SHP77 (cell line): ENCODE measurements at regions not wholly inside any gene's neighbourhood (a gene's known extent, or its start where the extent isn't known, plus 50 kb on each side); places are given as distances from the start of the nearest gene placed in this dataset.

Experiments
- DNase-seq, 2 experiments: peaks; one replicate each; lab custom pipeline; 2025; lab: John Stamatoyannopoulos, UW

GRCh38 chr6:99073223-99073622 lies 125.5 kb upstream of the FBXL4 start:
- DNase-seq = no peak

GRCh38 chr6:99066044-99066443 lies 118.3 kb upstream of the FBXL4 start:
- no peak for DNase-seq

DNA sequence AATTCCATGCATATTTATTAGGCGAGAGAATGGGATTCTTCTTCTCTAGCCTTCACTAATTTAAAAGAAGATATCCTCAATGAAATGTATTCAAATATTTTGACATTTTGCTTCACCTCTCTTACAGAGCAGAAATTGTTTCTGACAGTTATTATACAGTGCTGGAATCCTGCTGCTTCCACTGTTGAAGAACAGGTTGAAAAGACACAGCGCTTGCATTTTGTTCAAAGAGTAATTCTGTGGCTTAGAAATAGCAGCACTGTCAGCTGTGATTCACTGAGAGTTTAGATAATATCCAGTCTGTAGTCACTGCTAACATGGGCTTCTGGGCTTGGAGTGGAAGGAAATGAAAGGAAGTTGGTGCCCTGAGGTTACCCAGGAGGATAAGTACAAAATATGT lies 117.1 kb upstream of the FBXL4 start:
- no peak for DNase-seq

DNA sequence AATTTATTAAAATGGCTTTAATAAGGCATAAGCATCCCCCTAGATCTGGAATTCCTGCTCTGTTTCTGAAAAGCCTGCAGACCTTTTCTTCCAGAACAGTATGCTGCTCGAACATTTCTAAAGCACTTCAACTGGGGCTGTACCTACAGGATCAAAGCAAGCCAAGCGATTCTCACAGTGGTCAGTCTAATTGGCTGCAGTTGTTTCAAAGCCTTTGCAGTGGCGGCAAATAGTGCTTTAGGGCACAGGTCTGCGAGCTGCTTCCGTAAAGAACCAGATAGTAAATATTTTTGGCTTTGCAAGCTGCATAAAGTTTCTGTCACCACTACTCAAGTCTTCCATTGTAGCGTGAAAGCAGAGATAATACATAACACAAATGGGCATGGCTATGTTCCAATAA lies 88.9 kb upstream of the FBXL4 start:
- DNase-seq = no peak

GRCh38 chr6:99032396-99032795 lies 84.7 kb upstream of the FBXL4 start:
- no peak for DNase-seq

- no peak for DNase-seq
Observed at GRCh38 chr6:99031957-99032356, 84.2 kb upstream of the FBXL4 start.

GRCh38 chr6:99030915-99031314 lies 83.2 kb upstream of the FBXL4 start:
- no peak for DNase-seq

DNA sequence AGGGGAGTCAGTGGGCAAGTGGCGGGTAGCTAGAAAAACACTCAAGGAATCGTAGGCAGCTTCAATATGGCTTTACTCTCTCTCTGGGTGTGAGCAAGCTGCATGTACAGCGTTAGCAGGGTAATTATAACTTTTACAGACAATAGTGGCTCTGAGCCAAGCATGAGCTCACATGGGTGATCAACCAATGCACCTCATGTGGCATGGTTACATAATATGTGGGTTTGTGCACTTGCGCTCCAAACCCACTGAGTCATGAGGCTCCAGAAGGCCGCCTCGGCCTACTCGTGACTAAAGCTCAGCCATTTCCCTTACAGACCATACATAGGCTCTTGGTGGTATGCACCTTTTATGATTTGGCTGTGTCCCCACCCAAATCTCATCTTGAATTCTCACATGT lies 78.4 kb upstream of the FBXL4 start:
- DNase-seq = no peak

DNA sequence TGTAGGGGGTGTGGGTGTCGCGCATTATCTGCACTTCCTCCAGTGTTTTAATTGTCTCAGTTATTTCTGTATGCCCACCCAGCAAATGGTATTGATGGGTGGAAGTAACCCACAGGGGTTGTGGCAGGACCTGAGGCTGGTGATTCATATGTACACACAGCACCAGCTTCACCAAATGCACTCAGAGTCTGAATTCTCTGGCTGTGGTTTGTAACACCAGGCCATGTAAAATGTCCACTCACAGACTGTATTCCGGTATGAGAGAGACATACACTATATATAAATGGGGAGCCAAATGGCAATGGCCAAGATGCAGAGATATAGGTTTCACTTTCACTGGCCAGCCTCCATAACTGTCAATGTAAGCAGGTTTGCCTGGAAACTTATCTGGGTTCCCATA lies 76.3 kb upstream of the FBXL4 start:
- no peak for DNase-seq

DNA sequence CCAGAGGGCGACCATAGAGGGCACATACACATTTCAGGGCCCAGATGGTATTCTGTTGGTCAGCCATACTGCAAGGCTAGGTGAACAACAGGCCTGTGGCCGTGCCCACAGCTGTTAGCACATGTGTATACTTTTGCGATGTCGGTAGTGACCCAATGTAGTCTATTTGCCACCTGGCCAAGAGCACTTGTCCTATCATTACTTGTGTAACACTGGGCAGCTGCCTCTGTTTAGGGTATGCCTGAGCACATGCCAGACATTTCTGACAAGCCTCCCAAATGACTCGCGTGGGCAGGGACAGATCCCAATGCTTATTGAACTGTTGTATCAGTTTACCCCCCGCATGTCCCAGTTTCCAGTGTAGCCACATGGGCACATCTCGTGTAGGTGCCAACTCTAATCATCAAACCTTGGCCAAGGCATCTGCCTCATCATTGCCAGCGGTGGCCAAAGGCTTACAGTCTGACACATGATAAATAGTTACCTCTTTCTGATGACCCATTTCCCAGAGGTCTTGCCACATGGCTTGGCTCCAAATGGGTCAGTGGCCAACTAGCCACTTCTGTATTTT lies 74.4 kb upstream of the FBXL4 start:
- no peak for DNase-seq

DNA sequence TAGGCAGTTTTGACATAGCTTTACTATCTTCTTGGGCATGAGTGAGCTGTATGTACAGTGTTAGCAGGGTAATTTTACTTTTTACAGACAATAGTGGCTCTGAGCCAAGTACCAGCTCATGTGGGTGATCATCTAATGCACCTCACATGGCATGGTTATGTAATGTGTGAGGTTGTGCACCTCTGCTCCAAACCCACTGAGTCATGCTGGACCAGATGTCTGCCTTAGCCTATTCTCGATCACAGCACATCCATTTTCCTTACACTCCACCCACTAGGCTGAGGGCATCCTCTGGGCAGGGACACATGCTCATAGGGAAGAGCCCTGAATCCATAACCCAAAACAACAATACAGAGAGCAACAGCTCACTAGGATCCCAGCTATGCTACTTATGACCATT lies 71.6 kb upstream of the FBXL4 start:
- no peak for DNase-seq

DNA sequence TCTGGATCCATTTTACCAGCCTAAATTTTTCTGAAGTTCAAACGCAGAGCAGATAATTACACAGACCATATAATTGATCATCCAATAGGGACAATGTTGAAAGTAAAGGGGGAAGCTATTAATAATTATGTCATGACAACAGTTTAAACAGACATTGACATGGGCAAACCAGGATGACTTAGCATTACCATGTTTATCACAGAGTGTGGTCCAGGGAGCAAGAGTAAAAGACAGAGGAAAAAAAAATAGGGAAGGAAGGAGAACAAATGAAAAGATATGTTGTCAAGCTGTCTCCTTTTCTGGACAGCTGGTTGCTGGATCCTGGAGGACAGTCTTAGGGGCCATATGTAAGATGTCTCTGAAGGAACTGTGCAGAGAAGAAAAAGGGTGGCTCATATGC lies 69.4 kb upstream of the FBXL4 start:
- DNase-seq = no peak

- DNase-seq = no peak
Observed at GRCh38 chr6:99016355-99016754, 68.6 kb upstream of the FBXL4 start.

DNA sequence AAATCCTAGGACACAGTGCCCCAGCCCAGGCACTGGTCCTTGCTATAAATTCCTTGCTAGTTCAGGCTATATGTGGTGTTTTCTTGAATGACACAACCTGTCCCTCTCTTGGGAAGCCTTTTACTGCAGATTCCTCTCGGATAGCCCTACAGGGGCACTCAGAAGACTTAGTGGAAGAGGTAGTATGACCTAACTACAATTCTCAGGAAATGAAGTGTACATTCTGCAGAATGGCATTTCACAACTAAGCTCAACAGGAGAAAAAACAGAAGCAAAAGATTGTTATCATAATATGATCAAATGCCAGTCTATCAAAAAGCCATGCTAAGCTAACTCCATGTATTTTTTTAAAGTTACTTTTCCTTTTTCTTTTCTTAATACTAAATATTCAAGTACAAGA lies 66.3 kb upstream of the FBXL4 start:
- DNase-seq = no peak

- no peak for DNase-seq
Observed at GRCh38 chr6:99013661-99014060, 65.9 kb upstream of the FBXL4 start.

DNA sequence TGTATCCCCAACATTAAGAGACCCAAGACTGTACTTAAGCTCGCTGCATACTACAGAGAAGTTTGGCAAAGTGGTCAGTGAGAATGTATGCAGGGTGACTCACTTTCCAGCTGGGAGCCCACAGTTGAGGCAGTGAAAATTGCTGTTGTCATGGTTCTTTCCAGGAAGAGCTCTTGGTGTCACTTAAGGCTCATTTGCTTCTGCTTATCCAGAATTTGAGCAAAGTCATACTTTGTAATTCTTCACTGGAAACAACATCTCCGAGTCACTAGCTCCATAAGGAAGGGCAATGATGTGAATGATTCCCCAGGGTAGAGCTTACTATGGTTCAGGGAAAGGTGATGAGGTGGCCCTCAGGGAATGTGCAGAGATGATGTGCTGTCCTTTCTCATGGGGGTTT lies 65.4 kb upstream of the FBXL4 start:
- no peak for DNase-seq

DNA sequence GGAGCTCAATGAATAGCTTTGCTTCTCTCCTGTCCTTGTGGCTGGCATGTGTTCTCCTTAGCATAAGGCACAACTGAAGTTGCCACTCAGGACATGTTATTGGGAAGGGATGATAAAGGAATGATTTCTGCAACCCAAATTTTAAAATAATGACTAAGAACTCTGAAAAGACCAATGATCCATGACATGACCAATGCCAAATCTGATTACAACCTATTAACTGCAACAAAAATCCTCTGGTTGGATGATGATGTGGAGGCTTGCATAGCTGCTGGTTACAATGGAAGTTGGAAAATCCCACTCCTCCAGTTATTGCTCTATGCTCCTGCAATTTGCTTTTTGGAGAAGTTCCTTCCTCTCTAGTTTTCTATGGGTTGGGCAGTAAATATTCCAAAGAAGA lies 63.4 kb upstream of the FBXL4 start:
- no peak for DNase-seq

GRCh38 chr6:99002831-99003230 lies 55.1 kb upstream of the FBXL4 start:
- peak; percentile 4 to 5 for DNase-seq

DNA sequence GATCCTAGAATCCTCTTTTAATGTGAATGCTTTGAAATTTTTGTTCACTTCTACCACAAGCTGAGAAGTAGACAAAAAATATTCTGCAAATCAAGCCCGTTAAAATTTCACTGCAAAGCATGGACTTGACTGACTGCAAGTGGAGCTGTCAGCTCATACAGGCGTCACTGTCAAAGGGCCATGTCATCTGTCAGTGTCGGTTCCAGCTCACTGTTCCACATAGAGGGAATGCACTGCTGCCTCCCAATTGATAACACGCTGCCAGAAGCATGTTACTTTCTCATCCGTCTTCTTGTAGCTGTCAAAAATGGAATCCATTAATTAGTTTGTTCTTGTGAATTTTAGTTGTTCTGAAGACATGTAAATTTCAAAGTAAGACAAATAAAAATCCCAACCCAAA lies 50.4 kb upstream of the FBXL4 start:
- DNase-seq = no peak
